Neural progenitor cell (in vitro differentiated cells): ENCODE measurements at regions not wholly inside any gene's neighbourhood (a gene's known extent, or its start where the extent isn't known, plus 50 kb on each side); places are given as distances from the start of the nearest gene placed in this dataset.

Experiments used
- DNase-seq: peaks from one replicate; pipeline ENCODE4 v3.0.0-alpha.2; 2016; ENCODE audit warnings: low spot score
- H2AFZ ChIP-seq: fragments of 200-600 bp; sonication (generic); replicated peaks from 2 replicates; pipeline ENCODE4 v1.6.1; 2016; ENCODE audit warnings: antibody characterized with exemption
- H3F3A ChIP-seq: fragments of 200-600 bp; sonication (generic); 2 replicates; pipeline ENCODE4 v1.6.1; 2016; ENCODE audit warnings: antibody characterized with exemption, low read depth
- H3K27ac ChIP-seq: fragments of 200-600 bp; sonication (generic); 2 replicates; pipeline ENCODE4 v1.5.1; 2016; ENCODE audit warnings: mild to moderate bottlenecking
- H3K27me3 ChIP-seq: fragments of 200-600 bp; sonication (generic); 2 replicates; pipeline ENCODE4 v1.6.1; 2016; ENCODE audit warnings: mild to moderate bottlenecking, moderate library complexity
- H3K36me3 ChIP-seq: fragments of 200-600 bp; sonication (generic); 2 replicates; pipeline ENCODE4 v1.5.1; 2016
- H3K4me1 ChIP-seq: fragments of 200-600 bp; sonication (generic); 2 replicates; pipeline ENCODE4 v1.6.1; 2016; ENCODE audit warnings: mixed run types
- H3K4me2 ChIP-seq: fragments of 200-600 bp; sonication (generic); 2 replicates; pipeline ENCODE4 v1.6.1; 2016
- H3K4me3 ChIP-seq: fragments of 200-600 bp; sonication (generic); 2 replicates; pipeline ENCODE4 v1.5.1; 2016
- H3K79me2 ChIP-seq: fragments of 200-600 bp; sonication (generic); 2 replicates; pipeline ENCODE4 v1.6.1; 2016; ENCODE audit warnings: low read depth
- H3K9ac ChIP-seq: fragments of 200-600 bp; sonication (generic); 2 replicates; pipeline ENCODE4 v1.6.1; 2016
- H3K9me3 ChIP-seq: fragments of 200-600 bp; sonication (generic); 2 replicates; pipeline ENCODE4 v1.5.1; 2016; ENCODE audit warnings: low read depth
- H4K20me1 ChIP-seq: fragments of 200-600 bp; sonication (generic); 2 replicates; pipeline ENCODE4 v1.6.1; 2016; ENCODE audit warnings: low read depth
- H3K27ac Mint-ChIP-seq: 3 replicates; pipeline ENCODE4 v1.8.0; 2021; ENCODE audit warnings: mixed read lengths
- H3K27me3 Mint-ChIP-seq: 2 replicates; pipeline ENCODE4 v1.8.0; 2022; ENCODE audit warnings: low read depth, mild to moderate bottlenecking, inconsistent platforms, moderate library complexity, mixed read lengths; ENCODE audit not compliant: insufficient read depth
- H3K36me3 Mint-ChIP-seq: 3 replicates; pipeline ENCODE4 v1.8.0; 2021; ENCODE audit warnings: mixed read lengths
- H3K4me1 Mint-ChIP-seq: 3 replicates; pipeline ENCODE4 v1.8.0; 2021; ENCODE audit warnings: mixed read lengths
- H3K4me3 Mint-ChIP-seq: 3 replicates; pipeline ENCODE4 v1.8.0; 2021; ENCODE audit warnings: mild to moderate bottlenecking, moderate library complexity, mixed read lengths
- H3K9me3 Mint-ChIP-seq: 3 replicates; pipeline ENCODE4 v1.8.0; 2020; ENCODE audit warnings: mixed read lengths
- CTCF ChIP-seq: fragments of 200-600 bp; sonication (generic); IDR thresholded peaks from 2 replicates; pipeline ENCODE4 v1.5.1; 2017; ENCODE audit warnings: antibody characterized with exemption, mild to moderate bottlenecking
- EZH2 ChIP-seq: fragments of 200-600 bp; sonication (generic); IDR thresholded peaks from 2 replicates; pipeline ENCODE4 v1.6.1; 2017; ENCODE audit warnings: antibody characterized with exemption, mild to moderate bottlenecking, moderate library complexity
- EZH2phosphoT487 ChIP-seq: fragments of 200-600 bp; sonication (generic); IDR thresholded peaks from 2 replicates; pipeline ENCODE4 v1.6.1; 2017; ENCODE audit warnings: antibody characterized with exemption

GRCh38 chr12:46711756-46712155, 114.0 kb downstream of the SLC38A4 start:
- Mint-ChIP-seq H3K4me3 (no peak overlapping the region), H3K9me3 (no peaks in the 10 kb centered on the region), H3K36me3 (no peaks in the 10 kb centered on the region)

GRCh38 chr12:46710125-46710743, 115.6 kb downstream of the SLC38A4 start:
- H3K27ac ChIP-seq = no peak overlapping the region
- no peaks in the 10 kb centered on the region for H3K9me3 Mint-ChIP-seq

More at GRCh38 chr12:46711756-46712155, 114.0 kb downstream of the SLC38A4 start:
- no peak overlapping the region for H3K9ac ChIP-seq
- DNase-seq = no peak
- H3K36me3 ChIP-seq = no peaks in the 10 kb centered on the region
- Mint-ChIP-seq H3K27me3 (no peaks in the 10 kb centered on the region), H3K4me1 (no peaks in the 10 kb centered on the region), H3K27ac (no peak overlapping the region)
- no peaks in the 10 kb centered on the region for H3K4me1 ChIP-seq
- no peak overlapping the region for H3K4me2 ChIP-seq
- H3K4me3 ChIP-seq = no peak overlapping the region
- H4K20me1 ChIP-seq = no peaks in the 10 kb centered on the region
- H3K79me2 ChIP-seq = no peaks in the 10 kb centered on the region
- H3K27ac ChIP-seq = no peak overlapping the region
- H2AFZ ChIP-seq = no peak overlapping the region
- TF ChIP-seq EZH2phosphoT487 = no peak
- TF ChIP-seq CTCF = no peak
- TF ChIP-seq EZH2 = no peak
- H3K27me3 ChIP-seq = no peaks in the 10 kb centered on the region
- H3K9me3 ChIP-seq = no peaks in the 10 kb centered on the region
- no peaks in the 10 kb centered on the region for H3F3A ChIP-seq

GRCh38 chr12:46702581-46703344, 123.0 kb downstream of the SLC38A4 start:
- Histone ChIP-seq H3K27ac (no peak overlapping the region), H3K9ac (no peak overlapping the region), H3K27me3 (no peaks in the 10 kb centered on the region), H3K4me2 (no peak overlapping the region), H4K20me1 (no peaks in the 10 kb centered on the region), H3F3A (no peaks in the 10 kb centered on the region), H3K79me2 (no peaks in the 10 kb centered on the region), H3K9me3 (no peaks in the 10 kb centered on the region), H3K4me1 (no peaks in the 10 kb centered on the region), H3K4me3 (no peak overlapping the region), H3K36me3 (no peaks in the 10 kb centered on the region), H2AFZ (no peak overlapping the region)
- TF ChIP-seq EZH2 = no peak
- no peak for TF ChIP-seq EZH2phosphoT487
- TF ChIP-seq CTCF = no peak
- peak; percentile 6 for DNase-seq
- peaks cover 4% of the 10 kb centered on the region for H3K4me1 Mint-ChIP-seq
- peaks cover 3% of the 10 kb centered on the region for H3K9me3 Mint-ChIP-seq
- no peaks in the 10 kb centered on the region for H3K27me3 Mint-ChIP-seq
- no peaks in the 10 kb centered on the region for H3K36me3 Mint-ChIP-seq
- H3K4me3 Mint-ChIP-seq = no peak overlapping the region
- no peak overlapping the region for H3K27ac Mint-ChIP-seq

More at GRCh38 chr12:46710125-46710743, 115.6 kb downstream of the SLC38A4 start:
- no peaks in the 10 kb centered on the region for H4K20me1 ChIP-seq
- Mint-ChIP-seq H3K36me3 (no peaks in the 10 kb centered on the region), H3K4me1 (no peaks in the 10 kb centered on the region), H3K27me3 (no peaks in the 10 kb centered on the region), H3K4me3 (no peak overlapping the region), H3K27ac (no peak overlapping the region)
- no peaks in the 10 kb centered on the region for H3K36me3 ChIP-seq
- H3K4me1 ChIP-seq = no peaks in the 10 kb centered on the region
- TF ChIP-seq EZH2phosphoT487 = no peak
- TF ChIP-seq CTCF = no peak
- no peak for TF ChIP-seq EZH2
- H3K4me2 ChIP-seq = no peak overlapping the region
- no peaks in the 10 kb centered on the region for H3K9me3 ChIP-seq
- no peaks in the 10 kb centered on the region for H3F3A ChIP-seq
- no peak overlapping the region for H3K9ac ChIP-seq
- DNase-seq = no peak
- H3K4me3 ChIP-seq = no peak overlapping the region
- no peak overlapping the region for H2AFZ ChIP-seq
- no peaks in the 10 kb centered on the region for H3K27me3 ChIP-seq
- no peaks in the 10 kb centered on the region for H3K79me2 ChIP-seq
